Neural progenitor cell (in vitro differentiated cells): ENCODE measurements at regions not wholly inside any gene's neighbourhood (a gene's known extent, or its start where the extent isn't known, plus 50 kb on each side); places are given as distances from the start of the nearest gene placed in this dataset.

ENCODE experiments used
- EZH2 ChIP-seq: fragments of 200-600 bp; sonication (generic); IDR thresholded peaks from 2 replicates; pipeline ENCODE4 v1.6.1; 2017; ENCODE audit warnings: antibody characterized with exemption, mild to moderate bottlenecking, moderate library complexity
- EZH2phosphoT487 ChIP-seq: fragments of 200-600 bp; sonication (generic); IDR thresholded peaks from 2 replicates; pipeline ENCODE4 v1.6.1; 2017; ENCODE audit warnings: antibody characterized with exemption
- TF ChIP-seq, protein P1 (sequence below): fragments of 200-600 bp; sonication (generic); IDR thresholded peaks from 2 replicates; pipeline ENCODE4 v1.5.1; 2017; ENCODE audit warnings: antibody characterized with exemption, mild to moderate bottlenecking

DNA sequence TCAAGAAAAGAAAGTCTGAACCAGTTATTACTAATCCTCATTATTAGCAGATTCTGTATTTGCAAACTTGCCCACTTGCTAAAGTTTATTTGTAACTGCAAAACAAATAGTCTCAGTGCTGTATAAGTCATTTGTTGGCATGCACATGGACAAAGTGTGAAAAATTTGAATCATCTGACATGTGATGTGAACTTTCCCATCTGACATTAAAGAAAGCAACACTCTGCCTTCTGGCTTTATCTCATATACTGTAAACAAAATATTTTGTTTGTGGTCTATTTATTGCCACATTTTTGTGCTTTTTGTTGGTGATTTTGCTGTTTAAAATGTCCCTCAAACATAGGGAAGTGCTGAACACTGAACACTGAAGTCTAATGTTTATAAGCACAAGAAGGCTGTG, 513.8 kb downstream of the RPL10L start:
- TF ChIP-seq, protein P1, sequence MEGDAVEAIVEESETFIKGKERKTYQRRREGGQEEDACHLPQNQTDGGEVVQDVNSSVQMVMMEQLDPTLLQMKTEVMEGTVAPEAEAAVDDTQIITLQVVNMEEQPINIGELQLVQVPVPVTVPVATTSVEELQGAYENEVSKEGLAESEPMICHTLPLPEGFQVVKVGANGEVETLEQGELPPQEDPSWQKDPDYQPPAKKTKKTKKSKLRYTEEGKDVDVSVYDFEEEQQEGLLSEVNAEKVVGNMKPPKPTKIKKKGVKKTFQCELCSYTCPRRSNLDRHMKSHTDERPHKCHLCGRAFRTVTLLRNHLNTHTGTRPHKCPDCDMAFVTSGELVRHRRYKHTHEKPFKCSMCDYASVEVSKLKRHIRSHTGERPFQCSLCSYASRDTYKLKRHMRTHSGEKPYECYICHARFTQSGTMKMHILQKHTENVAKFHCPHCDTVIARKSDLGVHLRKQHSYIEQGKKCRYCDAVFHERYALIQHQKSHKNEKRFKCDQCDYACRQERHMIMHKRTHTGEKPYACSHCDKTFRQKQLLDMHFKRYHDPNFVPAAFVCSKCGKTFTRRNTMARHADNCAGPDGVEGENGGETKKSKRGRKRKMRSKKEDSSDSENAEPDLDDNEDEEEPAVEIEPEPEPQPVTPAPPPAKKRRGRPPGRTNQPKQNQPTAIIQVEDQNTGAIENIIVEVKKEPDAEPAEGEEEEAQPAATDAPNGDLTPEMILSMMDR = no peak
- TF ChIP-seq EZH2phosphoT487 = no peak
- no peak for TF ChIP-seq EZH2
